ENCODE measurements at regions not wholly inside any gene's neighbourhood (a gene's known extent, or its start where the extent isn't known, plus 50 kb on each side); places are given as distances from the start of the nearest gene placed in this dataset.
A peak's percentile ranks its signal among the peaks of the same experiment; 100 is the strongest.

GRCh38 chr11:95297680-95298452 lies 66.9 kb upstream of the SESN3 start:
- no peak for DNase-seq

GRCh38 chr11:95296621-95297025 lies 65.6 kb upstream of the SESN3 start:
- no peak for DNase-seq

GRCh38 chr11:95296165-95296564 lies 65.2 kb upstream of the SESN3 start:
- no peak for DNase-seq

GRCh38 chr11:95295382-95296149 lies 64.6 kb upstream of the SESN3 start:
- DNase-seq = no peak

GRCh38 chr11:95294701-95295100 lies 63.7 kb upstream of the SESN3 start:
- DNase-seq = no peak

- no peak for DNase-seq
Measured at GRCh38 chr11:95293116-95293515, 62.1 kb upstream of the SESN3 start.

GRCh38 chr11:95291946-95292345 lies 60.9 kb upstream of the SESN3 start:
- DNase-seq = no peak

- DNase-seq = no peak
Measured at GRCh38 chr11:95289378-95290101, 58.5 kb upstream of the SESN3 start.

GRCh38 chr11:95284057-95285052 lies 53.4 kb upstream of the SESN3 start:
- no peak for DNase-seq

GRCh38 chr11:95283650-95284049 lies 52.6 kb upstream of the SESN3 start:
- peak; percentile 25 for DNase-seq

- no peak for DNase-seq
Measured at GRCh38 chr11:95283146-95283545, 52.1 kb upstream of the SESN3 start.

GRCh38 chr11:95282291-95282751 lies 51.3 kb upstream of the SESN3 start:
- DNase-seq = peak; percentile 18

Data from HCEC 1CT (cell line).